HCT116 (cell line): ENCODE measurements at regions not wholly inside any gene's neighbourhood (a gene's known extent, or its start where the extent isn't known, plus 50 kb on each side); places are given as distances from the start of the nearest gene placed in this dataset.

Source experiments
- ATAC-seq: fragments of 200-7000 bp; cut with Tn5 transposase; 2 replicates; pipeline ENCODE4 v1.9.1; 2020; ENCODE audit warnings: mild to moderate bottlenecking, moderate library complexity
- BruUV-seq: library from RNA; stranded (reverse); fragments of 400-500 nt; replicated peaks from 2 replicates; lab custom pipeline; 2021; lab: Mats Ljungman, UMichigan
- CTCF ChIA-PET: fragments of 300-600 bp; sonication (Branson Sonifier 250); formaldehyde crosslinking; loops from one replicate; lab custom pipeline; 2021; ENCODE audit warnings: antibody characterized with exemption; lab: Charles Lee
- POLR2A ChIA-PET: fragments of 300-600, 350-600 bp; sonication (Branson Sonifier 250); formaldehyde crosslinking; loops from one replicate; lab custom pipeline; 2021; ENCODE audit warnings: antibody characterized with exemption; lab: Charles Lee
- RAD21 ChIA-PET, 2 experiments: fragments of 300-600 bp; sonication (Branson Sonifier 250); formaldehyde crosslinking; loops; one replicate each; lab custom pipeline; 2023; ENCODE audit warnings: low total read pairs in 2 of 2; ENCODE audit not compliant: uncharacterized antibody in 2 of 2, unreplicated experiment in 2 of 2, low non-redundant PET in 1 of 2; lab: Charles Lee
- DNase-seq: peaks from one replicate; pipeline ENCODE4 v3.0.0-alpha.2; 2010; ENCODE audit warnings: low read depth, low spot score
- H2AFZ ChIP-seq: fragments of 200-600 bp; shearing (Covaris generic), sonication (generic); 2 replicates; pipeline ENCODE4 v1.6.1; 2017; ENCODE audit warnings: low read depth, mixed run types, mixed read lengths, antibody characterized with exemption, low read length; ENCODE audit not compliant: poor library complexity, severe bottlenecking
- H3K27ac ChIP-seq: 2 replicates; pipeline ENCODE4 v1.5.1; 2012; ENCODE audit warnings: low read depth, low read length
- H3K27me3 ChIP-seq: fragments of 200-600 bp; sonication (generic); 2 replicates; pipeline ENCODE4 v1.6.1; 2016; ENCODE audit warnings: mixed run types, low read length, mixed read lengths; ENCODE audit not compliant: insufficient read depth
- H3K36me3 ChIP-seq, 2 experiments: fragments of 200-500 bp in 1 of 2; fragments of 200-600 bp in 1 of 2; sonication (Bioruptor generic) in 1 of 2; sonication (generic) in 1 of 2; 2 replicates each; pipeline versions ENCODE4 v1.5.1 to v1.6.1; 2014 to 2016; ENCODE audit warnings: low read length in 2 of 2, inconsistent platforms in 1 of 2, mixed read lengths in 1 of 2, mixed run types in 1 of 2; ENCODE audit not compliant: insufficient read depth in 2 of 2, control insufficient read depth in 1 of 2
- H3K4me1 ChIP-seq, 2 experiments: fragments of 200-600 bp in 1 of 2; sonication (generic) in 1 of 2; 2 replicates each; pipeline versions ENCODE4 v1.5.1 to v1.6.1; 2012 to 2017; ENCODE audit warnings: low read length in 2 of 2, inconsistent platforms in 1 of 2, mild to moderate bottlenecking in 1 of 2, mixed read lengths in 1 of 2, mixed run types in 1 of 2, moderate library complexity in 1 of 2; ENCODE audit not compliant: insufficient read depth in 2 of 2, control insufficient read depth in 1 of 2
- H3K4me2 ChIP-seq: fragments of 200-600 bp; sonication (generic); 2 replicates; pipeline ENCODE4 v1.6.1; 2017; ENCODE audit warnings: mixed run types, low read length, mixed read lengths
- H3K4me3 ChIP-seq, 2 experiments: fragments of 200-600 bp in 1 of 2; sonication (generic) in 1 of 2; replicated peaks in 1 of 2; 2 replicates each; pipeline ENCODE4 v1.5.1; 2011 to 2016; ENCODE audit warnings: low read length in 2 of 2, control low read depth in 1 of 2, low read depth in 1 of 2, mild to moderate bottlenecking in 1 of 2, mixed read lengths in 1 of 2, mixed run types in 1 of 2
- H3K79me2 ChIP-seq: fragments of 200-600 bp; sonication (generic); 2 replicates; pipeline ENCODE4 v1.6.1; 2017; ENCODE audit warnings: mild to moderate bottlenecking, mixed run types, low read length, moderate library complexity, mixed read lengths; ENCODE audit not compliant: insufficient read depth
- H3K9ac ChIP-seq: fragments of 200-600 bp; sonication (generic); 2 replicates; pipeline ENCODE4 v1.6.1; 2016; ENCODE audit warnings: low read length, mixed read lengths
- H3K9me2 ChIP-seq: fragments of 200-600 bp; sonication (generic), shearing (Covaris generic); 2 replicates; pipeline ENCODE4 v1.6.1; 2017; ENCODE audit warnings: mixed run types, mild to moderate bottlenecking, moderate library complexity; ENCODE audit not compliant: insufficient read depth
- H3K9me3 ChIP-seq, 2 experiments: fragments of 200-500 bp in 1 of 2; fragments of 200-600 bp in 1 of 2; sonication (Bioruptor generic) in 1 of 2; sonication (generic) in 1 of 2; 2 replicates each; pipeline ENCODE4 v1.6.1; 2014 to 2017; ENCODE audit warnings: low read length in 2 of 2, mixed read lengths in 2 of 2, inconsistent platforms in 1 of 2, low read depth in 1 of 2, mild to moderate bottlenecking in 1 of 2, mixed run types in 1 of 2, moderate library complexity in 1 of 2; ENCODE audit not compliant: control insufficient read depth in 1 of 2, insufficient read depth in 1 of 2
- H4K20me1 ChIP-seq: fragments of 200-600 bp; sonication (generic), shearing (Covaris generic); 2 replicates; pipeline ENCODE4 v1.6.1; 2017; ENCODE audit warnings: mixed run types, mild to moderate bottlenecking, moderate library complexity; ENCODE audit not compliant: insufficient read depth
- CBX3 ChIP-seq: IDR thresholded peaks from 2 replicates; pipeline ENCODE4 v1.6.1; 2012; ENCODE audit warnings: low read depth
- EGR1 ChIP-seq: IDR thresholded peaks from 2 replicates; pipeline ENCODE4 v1.6.1; 2012; ENCODE audit warnings: low read depth
- POLR2A ChIP-seq: IDR thresholded peaks from 2 replicates; pipeline ENCODE4 v1.7.0; 2011; ENCODE audit warnings: borderline replicate concordance; ENCODE audit not compliant: insufficient read depth, insufficient read length; ENCODE audit errors: extremely low read depth
- POLR2AphosphoS5 ChIP-seq: IDR thresholded peaks from 2 replicates; pipeline ENCODE4 v1.6.1; 2011; ENCODE audit warnings: mild to moderate bottlenecking, low read depth, low read length, moderate library complexity
- RAD21 ChIP-seq: IDR thresholded peaks from 2 replicates; pipeline ENCODE4 v1.6.1; 2012; ENCODE audit warnings: low read depth, mild to moderate bottlenecking
- SIN3A ChIP-seq: IDR thresholded peaks from 2 replicates; pipeline ENCODE4 v1.6.1; 2012; ENCODE audit warnings: low read depth
- SP1 ChIP-seq: IDR thresholded peaks from 2 replicates; pipeline ENCODE4 v1.6.1; 2012; ENCODE audit warnings: low read depth
- SRF ChIP-seq: IDR thresholded peaks from 2 replicates; pipeline ENCODE4 v1.6.1; 2012; ENCODE audit warnings: low read depth
- ZBTB33 ChIP-seq: IDR thresholded peaks from 2 replicates; pipeline ENCODE4 v1.6.1; 2011; ENCODE audit warnings: mild to moderate bottlenecking, low read length, moderate library complexity; ENCODE audit not compliant: insufficient replicate concordance; ENCODE audit errors: extremely low read depth
- intact Hi-C: fragments of 100-400 bp; cut with micrococcal nuclease; formaldehyde crosslinking; loops from 2 replicates; pipeline ENCODE4 v1.10.0; 2022

GRCh38 chr20:60704147-60704546 is 547.9 kb upstream of the CDH4 start:
- Histone ChIP-seq H3K4me1 (no peaks in the 10 kb centered on the region), H3K9me3 (peaks cover 0 to 19% of the 10 kb centered on the region in 2 experiments; a peak in 2 of 4 replicates), H3K9me2 (no peaks in the 10 kb centered on the region)
- TF ChIP-seq ZBTB33 (no peak), SIN3A (no peak), POLR2AphosphoS5 (no peak), SP1 (no peak)
- TF ChIP-seq, all 23 proteins: peak for 0
- ATAC-seq, result no peak
- H3K4me2 ChIP-seq, result no peak overlapping the region
- no peak overlapping the region for H3K27ac ChIP-seq
- RAD21 ChIA-PET, result no interaction called here
- no peak for DNase-seq
- H3K27me3 ChIP-seq, result no peaks in the 10 kb centered on the region
- H3K9ac ChIP-seq, result no peak overlapping the region
- POLR2A ChIA-PET, result no interaction called here
- intact Hi-C loops, result no loop called here
- no peak overlapping the region for H2AFZ ChIP-seq
- H3K79me2 ChIP-seq, result no peaks in the 10 kb centered on the region
- no TSS peak for BruUV-seq
- no peak overlapping the region for H3K4me3 ChIP-seq
- H3K36me3 ChIP-seq, result no peaks in the 10 kb centered on the region
- no peaks in the 10 kb centered on the region for H4K20me1 ChIP-seq
- CTCF ChIA-PET, result no interaction called here

GRCh38 chr20:60713396-60713795 is 538.7 kb upstream of the CDH4 start:
- ChIA-PET CTCF (no interaction called here), RAD21 (no interaction called here), POLR2A (no interaction called here)
- no peak overlapping the region for H3K4me3 ChIP-seq
- H4K20me1 ChIP-seq, result no peaks in the 10 kb centered on the region
- no peak overlapping the region for H2AFZ ChIP-seq
- TF ChIP-seq RAD21 (no peak), CBX3 (no peak), POLR2A (no peak), EGR1 (no peak), SRF (no peak)
- peaks cover 7 to 23% of the 10 kb centered on the region in 2 experiments; a peak in 2 of 4 replicates for H3K9me3 ChIP-seq
- H3K9ac ChIP-seq, result no peak overlapping the region
- BruUV-seq, result no TSS peak
- H3K36me3 ChIP-seq, result no peaks in the 10 kb centered on the region
- ATAC-seq (no peak), DNase-seq (no peak)
- no peaks in the 10 kb centered on the region for H3K9me2 ChIP-seq
- H3K4me1 ChIP-seq, result no peaks in the 10 kb centered on the region
- H3K4me2 ChIP-seq, result no peak overlapping the region
- no peaks in the 10 kb centered on the region for H3K79me2 ChIP-seq
- intact Hi-C loops, result no loop called here
- H3K27ac ChIP-seq, result no peak overlapping the region
- H3K27me3 ChIP-seq, result no peaks in the 10 kb centered on the region
